Hepatocyte (in vitro differentiated cells): ENCODE measurements at regions not wholly inside any gene's neighbourhood (a gene's known extent, or its start where the extent isn't known, plus 50 kb on each side); places are given as distances from the start of the nearest gene placed in this dataset.

Experiments used
- DNase-seq: peaks from one replicate; pipeline ENCODE4 v3.0.0-alpha.2; 2016; ENCODE audit warnings: low spot score
- H2AFZ ChIP-seq: fragments of 200-600 bp; sonication (generic); 2 replicates; pipeline ENCODE4 v1.6.0; 2016; ENCODE audit warnings: antibody characterized with exemption, mild to moderate bottlenecking
- H3K27ac ChIP-seq: fragments of 200-600 bp; sonication (generic); 2 replicates; pipeline ENCODE4 v1.5.1; 2016; ENCODE audit warnings: mild to moderate bottlenecking
- H3K27me3 ChIP-seq: fragments of 200-600 bp; sonication (generic); 2 replicates; pipeline ENCODE4 v1.6.1; 2016
- H3K36me3 ChIP-seq: fragments of 200-600 bp; sonication (generic); replicated peaks from 2 replicates; pipeline ENCODE4 v1.5.1; 2016; ENCODE audit warnings: low read depth; ENCODE audit not compliant: insufficient read depth
- H3K4me1 ChIP-seq: fragments of 200-600 bp; sonication (generic); 2 replicates; pipeline ENCODE4 v1.5.1; 2016; ENCODE audit warnings: mild to moderate bottlenecking, moderate library complexity; ENCODE audit not compliant: insufficient read depth
- H3K4me2 ChIP-seq: fragments of 200-600 bp; sonication (generic); 2 replicates; pipeline ENCODE4 v1.6.0; 2016
- H3K4me3 ChIP-seq: fragments of 200-600 bp; sonication (generic); 2 replicates; pipeline ENCODE4 v1.5.1; 2016; ENCODE audit warnings: mild to moderate bottlenecking
- H3K79me2 ChIP-seq: fragments of 200-600 bp; sonication (generic); 2 replicates; pipeline ENCODE4 v1.6.0; 2017; ENCODE audit warnings: mild to moderate bottlenecking
- H3K9me2 ChIP-seq: fragments of 200-600 bp; sonication (generic); replicated peaks from 2 replicates; pipeline ENCODE4 v1.6.0; 2017; ENCODE audit warnings: mild to moderate bottlenecking; ENCODE audit not compliant: insufficient read depth
- H3K9me3 ChIP-seq: fragments of 200-600 bp; sonication (generic); 2 replicates; pipeline ENCODE4 v1.5.1; 2016; ENCODE audit warnings: low read depth, mild to moderate bottlenecking
- H4K20me1 ChIP-seq: fragments of 200-600 bp; sonication (generic); 2 replicates; pipeline ENCODE4 v1.6.0; 2016; ENCODE audit warnings: mild to moderate bottlenecking; ENCODE audit not compliant: insufficient read depth, poor library complexity, severe bottlenecking
- EZH2 ChIP-seq: fragments of 200-600 bp; sonication (generic); IDR thresholded peaks from 2 replicates; pipeline ENCODE4 v1.6.1; 2016; ENCODE audit warnings: antibody characterized with exemption, mild to moderate bottlenecking, borderline replicate concordance
- EZH2phosphoT487 ChIP-seq: fragments of 200-600 bp; sonication (generic); IDR thresholded peaks from one replicate; pipeline ENCODE4 v1.6.1; 2018; ENCODE audit warnings: antibody characterized with exemption, mild to moderate bottlenecking, low read depth, moderate library complexity; ENCODE audit not compliant: unreplicated experiment, severe bottlenecking
- WGBS: methylation state at CpG from one replicate; pipeline ENCODE4 v1.1.6; 2016; ENCODE audit warnings: low lambda C conversion rate; ENCODE audit errors: missing lambda C conversion rate; 5-methylcytosine and 5-hydroxymethylcytosine counted together
- TF ChIP-seq, protein P1 (sequence below): fragments of 200-600 bp; sonication (generic); IDR thresholded peaks from 2 replicates; pipeline ENCODE4 v1.5.1; 2016; ENCODE audit warnings: antibody characterized with exemption, mild to moderate bottlenecking; ENCODE audit not compliant: poor library complexity

DNA sequence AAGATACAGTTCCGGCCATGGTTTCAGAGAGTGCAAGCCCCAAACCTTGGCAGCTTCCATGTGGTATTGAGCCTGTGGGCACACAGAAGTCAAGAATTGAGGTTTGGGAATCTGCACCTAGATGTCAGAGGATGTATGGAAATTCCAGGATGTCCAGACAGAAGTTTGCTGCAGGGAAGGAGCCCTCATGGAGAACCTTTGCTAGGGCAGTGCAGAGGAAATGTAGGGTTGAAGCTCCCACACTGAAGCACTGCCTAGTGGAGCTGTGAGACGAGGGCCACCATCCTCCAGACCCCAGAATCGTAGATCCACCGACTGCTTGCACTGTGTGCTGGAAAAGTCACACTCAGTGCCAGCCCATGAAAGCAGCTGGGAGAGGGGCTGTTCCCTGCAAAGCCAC is 267.5 kb downstream of the OGFRL1 start:
- no peak overlapping the region for H3K4me2 ChIP-seq

DNA sequence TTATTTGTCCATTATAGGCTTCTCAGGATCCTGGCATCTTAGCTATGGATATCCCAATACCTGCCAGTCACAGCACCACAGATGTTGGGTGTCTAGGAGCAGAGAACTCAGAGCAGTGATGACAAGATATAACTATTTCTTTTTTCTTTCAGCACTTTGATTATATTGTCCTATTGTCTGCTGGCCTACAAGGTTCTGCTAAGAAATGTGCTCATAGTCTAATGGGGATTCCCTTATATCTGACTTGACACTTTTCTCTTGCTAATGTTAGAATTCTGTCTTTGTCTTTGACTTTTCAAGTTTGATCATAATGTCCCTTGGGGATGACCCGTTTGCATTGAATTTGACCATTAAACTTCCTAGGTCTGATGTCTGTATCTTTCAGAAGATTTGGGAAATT is 270.4 kb downstream of the OGFRL1 start:
- Histone ChIP-seq H3K4me3 (no peak overlapping the region), H3K4me1 (no peaks in the 10 kb centered on the region), H3K27me3 (no peaks in the 10 kb centered on the region), H3K27ac (no peak overlapping the region), H4K20me1 (no peaks in the 10 kb centered on the region), H3K79me2 (no peaks in the 10 kb centered on the region), H3K36me3 (no peaks in the 10 kb centered on the region), H3K9me3 (no peaks in the 10 kb centered on the region), H2AFZ (no peak overlapping the region), H3K4me2 (no peak overlapping the region), H3K9me2 (no peaks in the 10 kb centered on the region)
- no peak for TF ChIP-seq EZH2
- no peak for TF ChIP-seq EZH2phosphoT487
- TF ChIP-seq, protein P1, sequence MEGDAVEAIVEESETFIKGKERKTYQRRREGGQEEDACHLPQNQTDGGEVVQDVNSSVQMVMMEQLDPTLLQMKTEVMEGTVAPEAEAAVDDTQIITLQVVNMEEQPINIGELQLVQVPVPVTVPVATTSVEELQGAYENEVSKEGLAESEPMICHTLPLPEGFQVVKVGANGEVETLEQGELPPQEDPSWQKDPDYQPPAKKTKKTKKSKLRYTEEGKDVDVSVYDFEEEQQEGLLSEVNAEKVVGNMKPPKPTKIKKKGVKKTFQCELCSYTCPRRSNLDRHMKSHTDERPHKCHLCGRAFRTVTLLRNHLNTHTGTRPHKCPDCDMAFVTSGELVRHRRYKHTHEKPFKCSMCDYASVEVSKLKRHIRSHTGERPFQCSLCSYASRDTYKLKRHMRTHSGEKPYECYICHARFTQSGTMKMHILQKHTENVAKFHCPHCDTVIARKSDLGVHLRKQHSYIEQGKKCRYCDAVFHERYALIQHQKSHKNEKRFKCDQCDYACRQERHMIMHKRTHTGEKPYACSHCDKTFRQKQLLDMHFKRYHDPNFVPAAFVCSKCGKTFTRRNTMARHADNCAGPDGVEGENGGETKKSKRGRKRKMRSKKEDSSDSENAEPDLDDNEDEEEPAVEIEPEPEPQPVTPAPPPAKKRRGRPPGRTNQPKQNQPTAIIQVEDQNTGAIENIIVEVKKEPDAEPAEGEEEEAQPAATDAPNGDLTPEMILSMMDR = no peak
- 92% methylated on average over 1 of the region's 1 CpG for WGBS
- no peak for DNase-seq

More for the DNA sequence above, 267.5 kb downstream of the OGFRL1 start:
- Histone ChIP-seq H3K27me3 (no peaks in the 10 kb centered on the region), H3K27ac (no peak overlapping the region), H4K20me1 (no peaks in the 10 kb centered on the region), H3K36me3 (no peaks in the 10 kb centered on the region), H3K4me3 (no peak overlapping the region), H2AFZ (no peak overlapping the region), H3K9me3 (no peaks in the 10 kb centered on the region), H3K79me2 (no peaks in the 10 kb centered on the region), H3K9me2 (no peaks in the 10 kb centered on the region), H3K4me1 (no peaks in the 10 kb centered on the region)
- DNase-seq = no peak
- TF ChIP-seq EZH2phosphoT487 (no peak), EZH2 (no peak)
- TF ChIP-seq, protein P1 = no peak
- WGBS = 73% methylated on average over 4 of the region's 4 CpGs

DNA sequence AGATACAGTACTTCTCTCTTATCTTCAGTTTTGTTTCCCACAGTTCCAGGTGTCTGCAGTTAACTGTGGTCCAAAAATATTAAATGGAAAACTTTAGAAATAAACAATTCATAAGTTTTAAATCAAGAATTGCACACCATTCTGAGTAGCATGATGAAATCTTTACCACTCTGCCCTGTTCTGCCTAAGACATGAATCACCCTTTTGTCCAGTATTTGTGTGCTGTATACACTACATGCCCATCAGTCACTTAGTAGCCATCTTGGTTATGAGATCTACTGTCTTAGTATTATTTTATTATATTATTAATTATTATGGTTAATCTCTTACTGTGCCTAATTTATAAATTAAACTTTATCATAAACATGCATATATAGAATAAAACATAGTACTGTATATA is 279.0 kb downstream of the OGFRL1 start:
- TF ChIP-seq, protein P1 = no peak
- TF ChIP-seq EZH2 = no peak
- TF ChIP-seq EZH2phosphoT487 = no peak
- DNase-seq = no peak
- H3K27ac ChIP-seq = no peak overlapping the region

GRCh38 chr6:71577766-71578165 is 289.2 kb downstream of the OGFRL1 start:
- H3K9me3 ChIP-seq = no peaks in the 10 kb centered on the region
- H3K4me2 ChIP-seq = no peak overlapping the region
- H3K27ac ChIP-seq = no peak overlapping the region
- H3K36me3 ChIP-seq = no peaks in the 10 kb centered on the region
- H3K9me2 ChIP-seq = no peaks in the 10 kb centered on the region
- no peak for DNase-seq
- TF ChIP-seq EZH2 (no peak), EZH2phosphoT487 (no peak)
- TF ChIP-seq, protein P1 = no peak
- H2AFZ ChIP-seq = no peak overlapping the region
- H3K4me3 ChIP-seq = no peak overlapping the region
- H3K79me2 ChIP-seq = no peaks in the 10 kb centered on the region
- H3K27me3 ChIP-seq = no peaks in the 10 kb centered on the region
- peaks cover 3% of the 10 kb centered on the region for H3K4me1 ChIP-seq
- H4K20me1 ChIP-seq = no peaks in the 10 kb centered on the region

More for the DNA sequence above, 279.0 kb downstream of the OGFRL1 start:
- no peaks in the 10 kb centered on the region for H3K36me3 ChIP-seq
- no peak overlapping the region for H2AFZ ChIP-seq
- H3K27me3 ChIP-seq = no peaks in the 10 kb centered on the region
- H3K9me3 ChIP-seq = no peaks in the 10 kb centered on the region
- H3K4me3 ChIP-seq = no peak overlapping the region
- no peaks in the 10 kb centered on the region for H3K9me2 ChIP-seq
- H3K4me2 ChIP-seq = no peak overlapping the region
- no peaks in the 10 kb centered on the region for H4K20me1 ChIP-seq
- H3K79me2 ChIP-seq = no peaks in the 10 kb centered on the region
- no peaks in the 10 kb centered on the region for H3K4me1 ChIP-seq
